Keratinocyte (primary cell): ENCODE measurements at regions not wholly inside any gene's neighbourhood (a gene's known extent, or its start where the extent isn't known, plus 50 kb on each side); places are given as distances from the start of the nearest gene placed in this dataset.

Source experiments
- DNase-seq: peaks from one replicate; pipeline ENCODE4 v3.0.0-alpha.2; 2011; ENCODE audit warnings: low read depth, missing footprints, low spot score
- FAIRE-seq: peaks from 2 replicates; lab custom pipeline; 2011; peaks lifted over from hg19 to GRCh38; lab: Jason Lieb, UNC
- H2AFZ ChIP-seq: 2 replicates; pipeline ENCODE4 v1.6.0; 2012; ENCODE audit warnings: low read length, control low read depth, inconsistent platforms; ENCODE audit not compliant: control insufficient read depth
- H3K27ac ChIP-seq: 2 replicates; pipeline ENCODE4 v1.5.1; 2011; ENCODE audit warnings: low read length; ENCODE audit not compliant: control insufficient read depth, insufficient read depth
- H3K27me3 ChIP-seq: 3 replicates; pipeline ENCODE4 v1.6.0; 2011; ENCODE audit warnings: low read length; ENCODE audit not compliant: control insufficient read depth, insufficient read depth; ENCODE audit errors: extremely low read depth
- H3K36me3 ChIP-seq, 2 experiments: 2 replicates in 1 of 2; 3 replicates in 1 of 2; pipeline ENCODE4 v1.5.1; 2011; ENCODE audit warnings: low read length in 2 of 2, mild to moderate bottlenecking in 1 of 2; ENCODE audit not compliant: control insufficient read depth in 2 of 2, insufficient read depth in 2 of 2; ENCODE audit errors: extremely low read depth in 1 of 2
- H3K4me1 ChIP-seq: 3 replicates; pipeline ENCODE4 v1.5.1; 2011; ENCODE audit warnings: low read length; ENCODE audit not compliant: control insufficient read depth, insufficient read depth; ENCODE audit errors: extremely low read depth
- H3K4me2 ChIP-seq: 3 replicates; pipeline ENCODE4 v1.6.0; 2011; ENCODE audit warnings: low read depth, low read length; ENCODE audit not compliant: control insufficient read depth, insufficient read depth; ENCODE audit errors: extremely low read depth
- H3K4me3 ChIP-seq, 3 experiments: fragments of 200-600 bp in 1 of 3; sonication (generic) in 1 of 3; 2 replicates in 2 of 3; 3 replicates in 1 of 3; pipeline ENCODE4 v1.5.1; 2011 to 2016; ENCODE audit warnings: low read length in 3 of 3, mild to moderate bottlenecking in 3 of 3, control low read depth in 2 of 3, inconsistent platforms in 1 of 3, low read depth in 1 of 3, mixed read lengths in 1 of 3, mixed run types in 1 of 3, moderate library complexity in 1 of 3; ENCODE audit not compliant: control insufficient read depth in 2 of 3, insufficient read depth in 2 of 3; ENCODE audit errors: extremely low read depth in 1 of 3
- H3K79me2 ChIP-seq: 2 replicates; pipeline ENCODE4 v1.6.0; 2012; ENCODE audit warnings: low read length; ENCODE audit not compliant: control insufficient read depth, insufficient read depth
- H3K9ac ChIP-seq: 3 replicates; pipeline ENCODE4 v1.6.0; 2011; ENCODE audit warnings: low read length; ENCODE audit not compliant: control insufficient read depth, insufficient read depth; ENCODE audit errors: extremely low read depth
- H3K9me1 ChIP-seq: 3 replicates; pipeline ENCODE4 v1.6.0; 2011; ENCODE audit warnings: low read length; ENCODE audit not compliant: control insufficient read depth, insufficient read depth; ENCODE audit errors: extremely low read depth
- H3K9me3 ChIP-seq: 2 replicates; pipeline ENCODE4 v1.5.1; 2012; ENCODE audit warnings: low read depth, low read length; ENCODE audit not compliant: control insufficient read depth
- H4K20me1 ChIP-seq: 3 replicates; pipeline ENCODE4 v1.6.0; 2011; ENCODE audit warnings: low read length; ENCODE audit not compliant: control insufficient read depth, insufficient read depth; ENCODE audit errors: extremely low read depth
- EZH2 ChIP-seq: IDR thresholded peaks from one replicate; pipeline ENCODE4 v1.6.1; 2012; ENCODE audit warnings: inconsistent platforms, mild to moderate bottlenecking, low read length, moderate library complexity
- dilution Hi-C: fragments of 300-500 bp; cut with MboI; formaldehyde crosslinking; loops from one replicate; pipeline ENCODE4 v1.7.0; 2020; ENCODE audit warnings: low sequenced_read_pairs; ENCODE audit not compliant: extremely low pct_ligation_motif_present
- TF ChIP-seq, protein P1 (sequence below), 3 experiments: IDR thresholded peaks in 1 of 3; conservative IDR thresholded peaks in 1 of 3; optimal IDR thresholded peaks in 1 of 3; 2 replicates in 2 of 3; 3 replicates in 1 of 3; pipeline versions ENCODE3 to v1.5.1; 2011; ENCODE audit warnings: low read length in 3 of 3, mild to moderate bottlenecking in 3 of 3, moderate library complexity in 2 of 3, control low read depth in 1 of 3, inconsistent platforms in 1 of 3; ENCODE audit not compliant: insufficient read depth in 2 of 3; ENCODE audit errors: extremely low read depth in 1 of 3

DNA sequence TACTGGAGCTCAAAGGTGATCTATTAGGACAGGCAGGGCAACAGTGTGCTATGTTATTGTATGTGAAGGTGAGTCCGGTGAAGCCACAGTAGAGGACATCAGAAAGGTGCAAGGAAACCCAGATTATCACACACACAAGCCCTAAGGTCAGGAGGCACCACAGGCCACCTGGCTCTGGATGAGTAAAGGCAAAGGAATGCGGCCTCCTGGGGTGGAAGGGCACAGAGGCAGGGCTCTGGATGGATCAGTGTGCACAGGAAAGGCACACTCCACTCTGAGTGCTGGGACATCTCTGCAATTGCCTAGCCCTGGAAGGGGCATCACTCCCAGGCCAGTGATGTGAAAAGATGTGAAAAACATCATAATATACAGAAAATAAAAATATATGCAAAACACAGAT lies 683.5 kb downstream of the TRIML1 start:
- FAIRE-seq = no peak

DNA sequence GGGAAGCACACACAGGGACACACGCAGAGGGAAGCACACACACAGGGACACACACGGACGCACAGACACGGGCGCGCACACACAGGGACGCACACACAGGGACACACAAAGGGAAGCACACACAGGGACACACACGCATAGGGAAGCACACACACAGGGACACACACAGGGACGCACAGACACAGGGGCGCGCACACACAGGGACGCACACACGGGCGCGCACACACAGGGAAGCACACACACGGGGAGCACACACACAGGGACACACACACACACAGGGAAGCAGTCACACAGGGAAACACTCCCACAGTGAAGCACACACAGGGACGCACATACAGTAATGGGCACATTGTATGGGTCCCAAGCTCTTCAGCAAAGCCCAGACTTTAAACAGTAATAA lies 685.3 kb downstream of the TRIML1 start:
- H3K79me2 ChIP-seq = no peaks in the 10 kb centered on the region
- peaks cover 14% of the 10 kb centered on the region for H3K9me3 ChIP-seq
- no peaks in the 10 kb centered on the region for H3K36me3 ChIP-seq
- H2AFZ ChIP-seq = no peak overlapping the region
- H4K20me1 ChIP-seq = no peaks in the 10 kb centered on the region
- H3K4me3 ChIP-seq = no peak overlapping the region
- H3K9me1 ChIP-seq = no peaks in the 10 kb centered on the region
- FAIRE-seq (no peak), DNase-seq (no peak)
- TF ChIP-seq, protein P1, sequence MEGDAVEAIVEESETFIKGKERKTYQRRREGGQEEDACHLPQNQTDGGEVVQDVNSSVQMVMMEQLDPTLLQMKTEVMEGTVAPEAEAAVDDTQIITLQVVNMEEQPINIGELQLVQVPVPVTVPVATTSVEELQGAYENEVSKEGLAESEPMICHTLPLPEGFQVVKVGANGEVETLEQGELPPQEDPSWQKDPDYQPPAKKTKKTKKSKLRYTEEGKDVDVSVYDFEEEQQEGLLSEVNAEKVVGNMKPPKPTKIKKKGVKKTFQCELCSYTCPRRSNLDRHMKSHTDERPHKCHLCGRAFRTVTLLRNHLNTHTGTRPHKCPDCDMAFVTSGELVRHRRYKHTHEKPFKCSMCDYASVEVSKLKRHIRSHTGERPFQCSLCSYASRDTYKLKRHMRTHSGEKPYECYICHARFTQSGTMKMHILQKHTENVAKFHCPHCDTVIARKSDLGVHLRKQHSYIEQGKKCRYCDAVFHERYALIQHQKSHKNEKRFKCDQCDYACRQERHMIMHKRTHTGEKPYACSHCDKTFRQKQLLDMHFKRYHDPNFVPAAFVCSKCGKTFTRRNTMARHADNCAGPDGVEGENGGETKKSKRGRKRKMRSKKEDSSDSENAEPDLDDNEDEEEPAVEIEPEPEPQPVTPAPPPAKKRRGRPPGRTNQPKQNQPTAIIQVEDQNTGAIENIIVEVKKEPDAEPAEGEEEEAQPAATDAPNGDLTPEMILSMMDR (optimal IDR thresholded peaks at IDR 0.05 in 1 of 3, IDR thresholded peaks at IDR 0.05 in 1 of 3, conservative IDR thresholded peaks at IDR 0.05 in 1 of 3; ENCODE audit: extremely low read depth in 1 of 3, insufficient read depth in 2 of 3, low read length in 3 of 3) = no peak
- dilution Hi-C loops = no loop called here
- no peaks in the 10 kb centered on the region for H3K4me1 ChIP-seq
- no peak overlapping the region for H3K9ac ChIP-seq
- no peaks in the 10 kb centered on the region for H3K27me3 ChIP-seq
- no peak overlapping the region for H3K27ac ChIP-seq
- no peak overlapping the region for H3K4me2 ChIP-seq

More for the DNA sequence above, 683.5 kb downstream of the TRIML1 start:
- Histone ChIP-seq H3K27ac (no peak overlapping the region), H4K20me1 (no peaks in the 10 kb centered on the region), H3K4me2 (no peak overlapping the region), H3K4me1 (no peaks in the 10 kb centered on the region), H3K27me3 (no peaks in the 10 kb centered on the region), H3K9me3 (peaks cover 14% of the 10 kb centered on the region), H3K36me3 (no peaks in the 10 kb centered on the region), H2AFZ (no peak overlapping the region), H3K9ac (no peak overlapping the region), H3K4me3 (no peak overlapping the region), H3K9me1 (no peaks in the 10 kb centered on the region), H3K79me2 (no peaks in the 10 kb centered on the region)
- TF ChIP-seq, protein P1 (optimal IDR thresholded peaks at IDR 0.05 in 1 of 3, IDR thresholded peaks at IDR 0.05 in 1 of 3, conservative IDR thresholded peaks at IDR 0.05 in 1 of 3; ENCODE audit: extremely low read depth in 1 of 3, insufficient read depth in 2 of 3, low read length in 3 of 3) = no peak
- TF ChIP-seq EZH2 = no peak
- dilution Hi-C loops = no loop called here
- DNase-seq = no peak
